Liver (tissue), 8 donors: ENCODE measurements at regions not wholly inside any gene's neighbourhood (a gene's known extent, or its start where the extent isn't known, plus 50 kb on each side); places are given as distances from the start of the nearest gene placed in this dataset.

ENCODE experiments used
- DNase-seq: peaks from one replicate; pipeline ENCODE4 v3.0.0-alpha.2; 2017; ENCODE audit warnings: low spot score
- H3K27ac ChIP-seq, 2 donors: one replicate each; pipeline ENCODE4 v1.7.0; 2013; ENCODE audit warnings: inconsistent platforms in 2 of 2, low read length in 2 of 2, control low read depth in 1 of 2, low read depth in 1 of 2, mild to moderate bottlenecking in 1 of 2
- H3K27me3 ChIP-seq, 4 donors: one replicate each; pipeline versions ENCODE4 v1.6.1 to v1.7.0; 2013; ENCODE audit warnings: low read length in 3 of 4, inconsistent platforms in 1 of 4, mild to moderate bottlenecking in 1 of 4, moderate library complexity in 1 of 4; ENCODE audit not compliant: control insufficient read depth in 4 of 4, insufficient read depth in 4 of 4
- H3K36me3 ChIP-seq, 4 donors: one replicate each; pipeline versions ENCODE4 v1.6.1 to v1.7.0; 2013; ENCODE audit warnings: low read length in 3 of 4, mild to moderate bottlenecking in 3 of 4, low read depth in 1 of 4, moderate library complexity in 1 of 4; ENCODE audit not compliant: control insufficient read depth in 4 of 4, insufficient read depth in 3 of 4
- H3K4me1 ChIP-seq, 4 donors: one replicate each; pipeline versions ENCODE4 v1.6.1 to v1.7.0; 2013; ENCODE audit warnings: low read length in 3 of 4, mild to moderate bottlenecking in 3 of 4, moderate library complexity in 1 of 4; ENCODE audit not compliant: control insufficient read depth in 4 of 4, insufficient read depth in 4 of 4
- H3K4me3 ChIP-seq, 3 donors: one replicate each; pipeline versions ENCODE4 v1.6.1 to v1.7.0; 2013; ENCODE audit warnings: low read length in 3 of 3, control low read depth in 1 of 3, low read depth in 1 of 3, mild to moderate bottlenecking in 1 of 3
- H3K9ac ChIP-seq, 2 donors: one replicate each; pipeline ENCODE4 v1.7.0; 2013; ENCODE audit warnings: low read length in 2 of 2, mild to moderate bottlenecking in 2 of 2, moderate library complexity in 2 of 2, control low read depth in 1 of 2, low read depth in 1 of 2
- H3K9me3 ChIP-seq, 4 donors: one replicate each; pipeline versions ENCODE4 v1.6.1 to v1.7.0; 2013; ENCODE audit warnings: low read length in 3 of 4; ENCODE audit not compliant: control insufficient read depth in 4 of 4
- ATF3 ChIP-seq: IDR thresholded peaks from 2 replicates; pipeline ENCODE4 v1.6.1; 2016; ENCODE audit warnings: antibody characterized with exemption
- CTCF ChIP-seq: fragments of 150-350 bp; IDR thresholded peaks from 2 replicates; pipeline ENCODE4 v1.5.1; 2017; ENCODE audit warnings: improper control_type of control experiment, low read depth, low read length; ENCODE audit not compliant: missing input control
- FOXA1 ChIP-seq: IDR thresholded peaks from 2 replicates; pipeline ENCODE4 v1.6.1; 2016; ENCODE audit warnings: antibody characterized with exemption
- GABPA ChIP-seq, 2 donors: IDR thresholded peaks in 1 of 2; conservative IDR thresholded peaks in 1 of 2; 2 replicates each; pipeline ENCODE4 v1.6.1; 2016; ENCODE audit warnings: antibody characterized with exemption in 2 of 2, mild to moderate bottlenecking in 1 of 2, moderate library complexity in 1 of 2
- HNF4A ChIP-seq, 2 donors: conservative IDR thresholded peaks; 2 replicates each; pipeline ENCODE4 v1.6.1; 2016; ENCODE audit warnings: antibody characterized with exemption in 2 of 2, mild to moderate bottlenecking in 2 of 2
- HNF4G ChIP-seq: IDR thresholded peaks from 2 replicates; pipeline ENCODE4 v1.6.1; 2016; ENCODE audit warnings: antibody characterized with exemption
- JUND ChIP-seq, 2 donors: IDR thresholded peaks; 2 replicates each; pipeline ENCODE4 v1.6.1; 2016; ENCODE audit warnings: antibody characterized with exemption in 2 of 2
- MAX ChIP-seq: IDR thresholded peaks from 2 replicates; pipeline ENCODE4 v1.6.1; 2016; ENCODE audit warnings: antibody characterized with exemption
- NR2F2 ChIP-seq: IDR thresholded peaks from 2 replicates; pipeline ENCODE4 v1.6.1; 2016; ENCODE audit warnings: antibody characterized with exemption
- RAD21 ChIP-seq, 2 donors: IDR thresholded peaks; 2 replicates each; pipeline ENCODE4 v1.6.1; 2016; ENCODE audit warnings: antibody characterized with exemption in 2 of 2, mild to moderate bottlenecking in 2 of 2
- RXRA ChIP-seq, 2 donors: IDR thresholded peaks; 2 replicates each; pipeline ENCODE4 v1.6.1; 2017 to 2018; ENCODE audit warnings: antibody characterized with exemption in 2 of 2, mild to moderate bottlenecking in 1 of 2
- SP1 ChIP-seq: IDR thresholded peaks from 2 replicates; pipeline ENCODE4 v1.6.1; 2018; ENCODE audit warnings: antibody characterized with exemption, mild to moderate bottlenecking
- TAF1 ChIP-seq: conservative IDR thresholded peaks from 2 replicates; pipeline ENCODE4 v1.6.1; 2016; ENCODE audit warnings: antibody characterized with exemption, mild to moderate bottlenecking
- ZBTB33 ChIP-seq: IDR thresholded peaks from 2 replicates; pipeline ENCODE4 v1.6.1; 2016; ENCODE audit warnings: antibody characterized with exemption
- WGBS: extraction: QIAGEN DNeasy Blood & Tissue Kit; methylation state at CpG from one replicate; pipeline ENCODE4 v1.1.7; 2013; 5-methylcytosine and 5-hydroxymethylcytosine counted together
- donor health status: healthy.
- donor health status: healthy.
- donor health status: healthy.
- donor health status: healthy.
- donor health status: healthy.

- 84% methylated on average over 3 of the region's 3 CpGs for WGBS
These were observed 329.3 kb upstream of the THBS1 start for GRCh38 chr15:39251413-39252133.

GRCh38 chr15:39252134-39252470 is 328.8 kb upstream of the THBS1 start:
- no peak overlapping the region for H3K27ac ChIP-seq
- 90% methylated on average over 4 of the region's 4 CpGs for WGBS
- no peak for DNase-seq

More at GRCh38 chr15:39251413-39252133, 329.3 kb upstream of the THBS1 start:
- Histone ChIP-seq H3K36me3 (no peaks in the 10 kb centered on the region), H3K4me1 (no peaks in the 10 kb centered on the region), H3K9me3 (no peaks in the 10 kb centered on the region), H3K9ac (no peak overlapping the region), H3K4me3 (no peak overlapping the region), H3K27me3 (no peaks in the 10 kb centered on the region), H3K27ac (no peak overlapping the region)
- DNase-seq = no peak
- no peak for TF ChIP-seq RXRA (IDR thresholded peaks at IDR 0.05)
- TF ChIP-seq JUND (IDR thresholded peaks at IDR 0.05) = no peak
- no peak for TF ChIP-seq SP1
- TF ChIP-seq HNF4G = no peak
- no peak for TF ChIP-seq RAD21 (IDR thresholded peaks at IDR 0.05)
- TF ChIP-seq ATF3 = no peak
- TF ChIP-seq HNF4A (conservative IDR thresholded peaks at IDR 0.05) = no peak
- TF ChIP-seq GABPA (IDR thresholded peaks at IDR 0.05 in 1 of 2, conservative IDR thresholded peaks at IDR 0.05 in 1 of 2) = no peak
- no peak for TF ChIP-seq CTCF

More at GRCh38 chr15:39252134-39252470, 328.8 kb upstream of the THBS1 start:
- no peaks in the 10 kb centered on the region for H3K36me3 ChIP-seq
- H3K27me3 ChIP-seq = no peaks in the 10 kb centered on the region
- no peak for TF ChIP-seq RXRA (IDR thresholded peaks at IDR 0.05)
- no peak for TF ChIP-seq CTCF
- no peak for TF ChIP-seq HNF4G
- no peak for TF ChIP-seq NR2F2
- TF ChIP-seq ZBTB33 = no peak
- TF ChIP-seq FOXA1 = no peak
- TF ChIP-seq SP1 = no peak
- TF ChIP-seq TAF1 = no peak
- TF ChIP-seq MAX = no peak
- no peaks in the 10 kb centered on the region for H3K9me3 ChIP-seq
- H3K4me1 ChIP-seq = no peaks in the 10 kb centered on the region
- H3K9ac ChIP-seq = no peak overlapping the region
- H3K4me3 ChIP-seq = no peak overlapping the region
